HG03135 (cell line): ENCODE measurements at regions not wholly inside any gene's neighbourhood (a gene's known extent, or its start where the extent isn't known, plus 50 kb on each side); places are given as distances from the start of the nearest gene placed in this dataset.

Source experiments
- ATAC-seq: cut with Tn5 transposase; IDR thresholded peaks from one replicate; pipeline ENCODE4 v1.9.1; 2021; ENCODE audit warnings: mild to moderate bottlenecking, moderate library complexity; ENCODE audit not compliant: unreplicated experiment

GRCh38 chr7:97601931-97602457 is 129.9 kb upstream of the TAC1 start:
- no peak for ATAC-seq

GRCh38 chr7:97620495-97620894 is 111.4 kb upstream of the TAC1 start:
- no peak for ATAC-seq

GRCh38 chr7:97623333-97623732 is 108.6 kb upstream of the TAC1 start:
- peak; percentile 88 for ATAC-seq

GRCh38 chr7:97630116-97630515 is 101.8 kb upstream of the TAC1 start:
- ATAC-seq = no peak

- no peak for ATAC-seq
Observed at GRCh38 chr7:97635622-97636021, 96.3 kb upstream of the TAC1 start.

GRCh38 chr7:97639036-97639435 is 92.8 kb upstream of the TAC1 start:
- ATAC-seq = no peak

GRCh38 chr7:97659363-97660045 is 72.4 kb upstream of the TAC1 start:
- no peak for ATAC-seq

- no peak for ATAC-seq
Observed at GRCh38 chr7:97667359-97667758, 64.5 kb upstream of the TAC1 start.

GRCh38 chr7:97671571-97671970 is 60.3 kb upstream of the TAC1 start:
- ATAC-seq = no peak

GRCh38 chr7:97680622-97681021 is 51.3 kb upstream of the TAC1 start:
- ATAC-seq = no peak
